Activated B cell treated with CpG ODN at 0.5 μM for 24 hours (primary cell): ENCODE measurements at regions not wholly inside any gene's neighbourhood (a gene's known extent, or its start where the extent isn't known, plus 50 kb on each side); places are given as distances from the start of the nearest gene placed in this dataset.

Experiments used
- ATAC-seq: fragments of 200-7000 bp; cut with Tn5 transposase; one replicate; pipeline ENCODE4 v1.10.0; 2021; ENCODE audit warnings: low read depth, mild to moderate bottlenecking, moderate library complexity
- CTCF ChIA-PET: fragments of 350-600 bp; sonication (Branson Sonifier 250); formaldehyde crosslinking; loops from one replicate; lab custom pipeline; 2021; ENCODE audit warnings: antibody characterized with exemption; lab: Charles Lee
- POLR2A ChIA-PET: fragments of 350-600 bp; sonication (Branson Sonifier 250); formaldehyde crosslinking; loops from one replicate; lab custom pipeline; 2021; ENCODE audit warnings: antibody characterized with exemption; lab: Charles Lee
- DNase-seq: peaks from one replicate; pipeline ENCODE4 v3.0.0; 2022
- H3K27ac Mint-ChIP-seq: one replicate; pipeline ENCODE4 v1.8.0; 2020; ENCODE audit warnings: mixed read lengths
- H3K27me3 Mint-ChIP-seq: one replicate; pipeline ENCODE4 v1.8.0; 2021; ENCODE audit warnings: mixed read lengths
- H3K36me3 Mint-ChIP-seq: one replicate; pipeline ENCODE4 v1.8.0; 2021; ENCODE audit warnings: low read depth, mixed read lengths
- H3K4me1 Mint-ChIP-seq: one replicate; pipeline ENCODE4 v1.8.0; 2021; ENCODE audit warnings: mixed read lengths
- H3K4me3 Mint-ChIP-seq: one replicate; pipeline ENCODE4 v1.8.0; 2020; ENCODE audit warnings: mild to moderate bottlenecking, mixed read lengths
- H3K9me3 Mint-ChIP-seq: one replicate; pipeline ENCODE4 v1.8.0; 2020; ENCODE audit warnings: mixed read lengths
- intact Hi-C: fragments of 100-400 bp; cut with micrococcal nuclease; formaldehyde crosslinking; loops from one replicate; pipeline ENCODE4 v1.15.1; 2024
- TF ChIP-seq, protein P1 (sequence below): fragments of 200-600 bp; IDR thresholded peaks from one replicate; pipeline ENCODE4 v1.8.0; 2022; ENCODE audit warnings: antibody characterized with exemption, mild to moderate bottlenecking

DNA sequence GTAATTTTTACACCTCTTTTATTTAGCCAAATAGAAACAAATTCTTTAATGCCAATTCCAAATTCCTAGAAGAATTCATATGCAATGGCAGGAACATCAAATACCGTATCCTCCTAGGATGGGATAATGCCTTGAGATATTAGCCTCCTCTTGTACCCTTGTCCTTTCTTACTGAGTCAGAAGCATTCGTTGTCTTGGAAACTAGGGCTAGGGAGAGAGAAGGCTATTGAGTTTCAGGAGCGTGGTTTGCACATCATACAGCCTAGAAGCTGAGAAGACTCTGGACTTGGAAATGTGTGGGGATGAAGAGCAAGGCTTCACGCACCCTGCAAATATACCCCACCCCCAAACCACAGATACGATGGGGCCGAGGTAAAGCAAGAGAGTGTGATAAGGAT is 300.7 kb downstream of the SP3 start:
- intact Hi-C loops = no loop called here
- CTCF ChIA-PET = no interaction called here

DNA sequence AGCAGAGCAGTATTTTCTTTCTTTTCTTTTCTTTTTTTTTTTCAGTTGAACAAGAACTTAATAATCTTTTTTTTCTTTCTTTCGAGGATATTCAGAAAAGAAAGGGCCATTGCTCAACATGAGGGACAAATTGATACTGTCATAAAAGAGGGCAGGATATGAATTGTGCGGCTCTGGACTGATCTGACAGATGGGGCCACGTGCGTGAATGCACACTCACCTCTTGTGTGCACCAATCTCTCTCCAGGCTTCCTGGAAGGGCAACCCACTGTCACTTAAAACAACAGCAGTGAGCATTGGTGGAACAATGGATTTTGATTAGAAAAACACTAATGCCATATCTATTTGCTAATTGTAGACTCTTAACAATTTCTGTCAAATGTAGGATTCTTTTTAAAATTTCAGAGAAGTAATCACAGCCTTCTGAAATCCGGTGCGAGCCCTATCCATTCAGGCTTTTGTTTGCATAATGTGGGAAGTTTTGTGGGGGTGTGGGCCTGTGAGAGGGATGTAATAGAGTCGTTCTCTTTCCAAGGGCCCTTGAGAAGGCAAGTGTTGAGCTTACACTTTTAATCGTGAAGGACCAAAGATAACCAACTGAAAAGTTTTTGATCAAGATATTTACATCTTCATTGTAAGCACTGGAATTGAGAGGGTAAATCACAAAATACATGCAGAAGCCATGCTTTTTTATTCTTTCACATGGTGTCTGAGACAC is 298.8 kb downstream of the SP3 start:
- H3K4me3 Mint-ChIP-seq = no peak overlapping the region
- POLR2A ChIA-PET = interaction anchor here (0.7 kb wide), 1 partner anchor 209 kb away, joined by 4 read pairs; no protein-coding TSS in a partner anchor
- H3K4me1 Mint-ChIP-seq = no peaks in the 10 kb centered on the region
- H3K9me3 Mint-ChIP-seq = peaks cover under 1% of the 10 kb centered on the region
- DNase-seq = no peak
- ATAC-seq = no peak
- H3K27ac Mint-ChIP-seq = no peak overlapping the region
- H3K27me3 Mint-ChIP-seq = peaks cover 15% of the 10 kb centered on the region
- TF ChIP-seq, protein P1, sequence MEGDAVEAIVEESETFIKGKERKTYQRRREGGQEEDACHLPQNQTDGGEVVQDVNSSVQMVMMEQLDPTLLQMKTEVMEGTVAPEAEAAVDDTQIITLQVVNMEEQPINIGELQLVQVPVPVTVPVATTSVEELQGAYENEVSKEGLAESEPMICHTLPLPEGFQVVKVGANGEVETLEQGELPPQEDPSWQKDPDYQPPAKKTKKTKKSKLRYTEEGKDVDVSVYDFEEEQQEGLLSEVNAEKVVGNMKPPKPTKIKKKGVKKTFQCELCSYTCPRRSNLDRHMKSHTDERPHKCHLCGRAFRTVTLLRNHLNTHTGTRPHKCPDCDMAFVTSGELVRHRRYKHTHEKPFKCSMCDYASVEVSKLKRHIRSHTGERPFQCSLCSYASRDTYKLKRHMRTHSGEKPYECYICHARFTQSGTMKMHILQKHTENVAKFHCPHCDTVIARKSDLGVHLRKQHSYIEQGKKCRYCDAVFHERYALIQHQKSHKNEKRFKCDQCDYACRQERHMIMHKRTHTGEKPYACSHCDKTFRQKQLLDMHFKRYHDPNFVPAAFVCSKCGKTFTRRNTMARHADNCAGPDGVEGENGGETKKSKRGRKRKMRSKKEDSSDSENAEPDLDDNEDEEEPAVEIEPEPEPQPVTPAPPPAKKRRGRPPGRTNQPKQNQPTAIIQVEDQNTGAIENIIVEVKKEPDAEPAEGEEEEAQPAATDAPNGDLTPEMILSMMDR = no peak
- no peaks in the 10 kb centered on the region for H3K36me3 Mint-ChIP-seq
- intact Hi-C loops = no loop called here
- CTCF ChIA-PET = no interaction called here

More for the DNA sequence above, 300.7 kb downstream of the SP3 start:
- Mint-ChIP-seq H3K9me3 (no peaks in the 10 kb centered on the region), H3K27ac (no peak overlapping the region), H3K4me1 (no peaks in the 10 kb centered on the region), H3K27me3 (peaks cover 14% of the 10 kb centered on the region), H3K36me3 (no peaks in the 10 kb centered on the region), H3K4me3 (no peak overlapping the region)
- DNase-seq = no peak
- TF ChIP-seq, protein P1 = no peak
- ATAC-seq = no peak
- POLR2A ChIA-PET = no interaction called here

DNA sequence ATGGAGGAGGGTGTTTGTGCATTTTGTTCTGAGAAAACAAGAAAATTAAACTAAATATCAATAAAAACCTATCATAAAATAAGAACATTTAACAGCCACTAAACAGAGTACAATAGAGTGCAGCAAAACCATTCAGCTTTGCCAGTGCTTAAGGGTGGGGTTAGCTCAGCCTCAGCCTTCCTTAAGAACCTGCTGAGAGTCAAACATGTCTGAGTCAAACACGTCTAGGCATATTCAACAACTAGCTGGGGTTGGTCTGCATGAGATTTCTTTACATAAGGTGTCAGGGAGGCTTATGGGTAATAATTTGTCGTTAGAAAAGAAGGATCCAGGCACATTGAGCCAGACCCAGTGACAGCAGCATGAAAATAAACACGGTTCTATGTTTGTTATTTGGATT is 298.2 kb downstream of the SP3 start:
- DNase-seq = no peak
- TF ChIP-seq, protein P1 = no peak
- no peaks in the 10 kb centered on the region for H3K36me3 Mint-ChIP-seq
- H3K4me3 Mint-ChIP-seq = no peak overlapping the region
- peaks cover 17% of the 10 kb centered on the region for H3K27me3 Mint-ChIP-seq
- intact Hi-C loops = no loop called here
- CTCF ChIA-PET = no interaction called here
- ATAC-seq = no peak
- peaks cover 3% of the 10 kb centered on the region for H3K9me3 Mint-ChIP-seq
- H3K27ac Mint-ChIP-seq = no peak overlapping the region
- POLR2A ChIA-PET = no interaction called here
- no peaks in the 10 kb centered on the region for H3K4me1 Mint-ChIP-seq

DNA sequence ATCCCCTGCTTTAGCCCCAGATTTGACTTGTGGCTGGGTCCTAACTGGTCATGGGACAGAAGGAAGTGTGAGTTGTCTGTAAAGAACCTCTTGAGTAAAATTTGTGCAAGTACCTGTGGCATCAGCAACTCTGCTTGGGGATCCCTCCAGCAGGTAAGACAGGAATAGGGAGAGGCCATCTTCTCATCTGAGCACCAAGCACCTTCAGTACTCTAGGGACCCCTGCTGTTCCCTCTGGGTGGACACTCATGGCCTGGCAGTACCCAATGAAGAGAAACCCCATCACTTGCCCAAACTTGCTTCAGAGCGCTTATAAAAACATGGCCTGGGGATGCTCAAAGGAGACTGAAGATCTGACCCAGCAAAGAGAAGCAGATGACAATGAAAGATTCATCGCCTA is 297.8 kb downstream of the SP3 start:
- POLR2A ChIA-PET = no interaction called here
- H3K27me3 Mint-ChIP-seq = peaks cover 17% of the 10 kb centered on the region
- no peak for DNase-seq
- intact Hi-C loops = no loop called here
- H3K9me3 Mint-ChIP-seq = peaks cover 3% of the 10 kb centered on the region
- CTCF ChIA-PET = no interaction called here
- no peak overlapping the region for H3K27ac Mint-ChIP-seq
- TF ChIP-seq, protein P1 = no peak
- H3K4me1 Mint-ChIP-seq = no peaks in the 10 kb centered on the region
- no peak for ATAC-seq
- H3K36me3 Mint-ChIP-seq = no peaks in the 10 kb centered on the region
- no peak overlapping the region for H3K4me3 Mint-ChIP-seq

DNA sequence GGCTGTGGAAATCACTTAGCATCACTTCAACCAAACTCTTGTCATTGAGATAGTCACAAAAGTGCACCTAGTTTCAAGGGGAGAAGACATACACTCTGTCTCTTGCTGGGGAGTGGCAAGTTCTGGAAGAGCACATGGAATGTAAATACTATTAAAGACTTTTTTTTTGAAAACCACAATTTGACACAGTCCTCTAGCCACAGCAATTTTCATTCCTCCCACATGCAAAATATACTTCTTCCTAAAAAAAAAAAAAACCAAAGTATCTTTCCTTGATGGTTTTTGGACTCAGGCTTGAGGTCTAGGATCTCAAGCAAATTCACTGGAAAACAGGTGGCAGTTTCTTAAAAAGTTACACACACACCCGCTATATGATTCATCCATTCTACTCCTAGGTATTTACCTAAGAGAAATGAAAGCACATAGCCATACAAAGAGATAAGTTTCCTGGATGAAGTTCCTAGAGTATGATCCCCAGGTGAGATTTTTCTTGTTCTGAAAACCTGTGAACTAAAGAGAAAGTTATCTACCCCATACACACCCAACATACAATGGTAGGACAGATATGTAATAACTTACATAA is 295.8 kb downstream of the SP3 start:
- Mint-ChIP-seq H3K36me3 (no peaks in the 10 kb centered on the region), H3K27ac (no peak overlapping the region), H3K4me1 (no peaks in the 10 kb centered on the region), H3K27me3 (peaks cover 15% of the 10 kb centered on the region), H3K9me3 (peaks cover 3% of the 10 kb centered on the region), H3K4me3 (no peak overlapping the region)
- POLR2A ChIA-PET = no interaction called here
- DNase-seq (no peak), ATAC-seq (no peak)
- intact Hi-C loops = no loop called here
- CTCF ChIA-PET = no interaction called here
- TF ChIP-seq, protein P1 = no peak
